Colonic mucosa (tissue), 4 donors: ENCODE measurements at regions not wholly inside any gene's neighbourhood (a gene's known extent, or its start where the extent isn't known, plus 50 kb on each side); places are given as distances from the start of the nearest gene placed in this dataset.
"Not testable (repeated sequence)": the region's sequence is repeated elsewhere in the genome, so short reads cannot be mapped to it uniquely, and the experiment has no call there.

Experiments
- DNase-seq: peaks from one replicate; pipeline ENCODE4 v3.0.0-alpha.2; 2020
- H3K27ac ChIP-seq: fragments of 200-600 bp; one replicate; pipeline ENCODE4 v1.8.0; 2021
- H3K27me3 ChIP-seq: fragments of 200-600 bp; one replicate; pipeline ENCODE4 v1.8.0; 2021
- H3K36me3 ChIP-seq: fragments of 200-600 bp; one replicate; pipeline ENCODE4 v1.8.0; 2021
- H3K4me1 ChIP-seq: fragments of 200-600 bp; one replicate; pipeline ENCODE4 v1.8.0; 2021; ENCODE audit warnings: mild to moderate bottlenecking
- H3K4me3 ChIP-seq: fragments of 200-600 bp; one replicate; pipeline ENCODE4 v1.8.0; 2021
- H3K9ac ChIP-seq, 2 donors: one replicate each; pipeline ENCODE4 v1.7.0; 2013; ENCODE audit warnings: control low read depth in 2 of 2, low read depth in 2 of 2, low read length in 2 of 2
- H3K9me3 ChIP-seq: fragments of 200-600 bp; one replicate; pipeline ENCODE4 v1.8.0; 2021
- CTCF ChIP-seq: fragments of 200-600 bp; IDR thresholded peaks from one replicate; pipeline ENCODE4 v1.8.0; 2022; ENCODE audit warnings: antibody characterized with exemption, mild to moderate bottlenecking
- intact Hi-C: fragments of 100-400 bp; cut with DNase I; formaldehyde crosslinking; loops from one replicate; pipeline ENCODE4 v1.14.1; 2022
- donor health status: healthy.
- donor health status: DM: no; HTN: no; CAD: no.
- donor health status: DM: no; HTN: no; CAD: no.

- intact Hi-C loops, result no loop called here
- no peaks in the 10 kb centered on the region for H3K36me3 ChIP-seq
- TF ChIP-seq CTCF, result no peak
- no peak overlapping the region for H3K4me3 ChIP-seq
- no peak for DNase-seq
- H3K9me3 ChIP-seq, result no peaks in the 10 kb centered on the region
- H3K27ac ChIP-seq, result no peak overlapping the region
- H3K9ac ChIP-seq, result no peak overlapping the region
- H3K27me3 ChIP-seq, result no peaks in the 10 kb centered on the region
- no peaks in the 10 kb centered on the region for H3K4me1 ChIP-seq
These were observed 553.8 kb upstream of the SGO1 start for GRCh38 chr3:20739814-20740213.

- intact Hi-C loops, result no loop called here
- no peak overlapping the region for H3K27ac ChIP-seq
- no peaks in the 10 kb centered on the region for H3K9me3 ChIP-seq
- no peaks in the 10 kb centered on the region for H3K36me3 ChIP-seq
- no peak overlapping the region for H3K4me3 ChIP-seq
- no peak overlapping the region for H3K9ac ChIP-seq
- TF ChIP-seq CTCF, result no peak
- no peaks in the 10 kb centered on the region for H3K27me3 ChIP-seq
- no peak for DNase-seq
- H3K4me1 ChIP-seq, result no peaks in the 10 kb centered on the region
These were observed 550.4 kb upstream of the SGO1 start for GRCh38 chr3:20736287-20736852.

GRCh38 chr3:20729185-20729584, 543.2 kb upstream of the SGO1 start:
- no peak for TF ChIP-seq CTCF
- no peak overlapping the region for H3K9ac ChIP-seq
- H3K27me3 ChIP-seq, result no peaks in the 10 kb centered on the region
- no peaks in the 10 kb centered on the region for H3K36me3 ChIP-seq
- H3K4me1 ChIP-seq, result no peaks in the 10 kb centered on the region
- H3K9me3 ChIP-seq, result no peaks in the 10 kb centered on the region
- no peak for DNase-seq
- intact Hi-C loops, result no loop called here
- H3K4me3 ChIP-seq, result no peak overlapping the region
- H3K27ac ChIP-seq, result no peak overlapping the region

- Histone ChIP-seq H3K36me3 (no peaks in the 10 kb centered on the region), H3K9ac (no peak overlapping the region), H3K4me1 (no peaks in the 10 kb centered on the region), H3K9me3 (no peaks in the 10 kb centered on the region), H3K27me3 (no peaks in the 10 kb centered on the region), H3K4me3 (no peak overlapping the region), H3K27ac (no peak overlapping the region)
- intact Hi-C loops, result no loop called here
- DNase-seq, result no peak
- TF ChIP-seq CTCF, result no peak
These were observed 540.8 kb upstream of the SGO1 start for GRCh38 chr3:20726786-20727185.

GRCh38 chr3:20724241-20724640, 538.2 kb upstream of the SGO1 start:
- Histone ChIP-seq H3K4me1 (no peaks in the 10 kb centered on the region), H3K4me3 (no peak overlapping the region), H3K27ac (no peak overlapping the region), H3K9ac (no peak overlapping the region), H3K27me3 (no peaks in the 10 kb centered on the region), H3K36me3 (no peaks in the 10 kb centered on the region), H3K9me3 (no peaks in the 10 kb centered on the region)
- intact Hi-C loops, result no loop called here
- no peak for TF ChIP-seq CTCF
- DNase-seq, result no peak

- H3K9ac ChIP-seq, H3K4me3 ChIP-seq, H3K36me3 ChIP-seq, DNase-seq, H3K4me1 ChIP-seq, H3K27ac ChIP-seq, intact Hi-C loops, H3K9me3 ChIP-seq, H3K27me3 ChIP-seq: not testable (repeated sequence)
These were observed 530.4 kb upstream of the SGO1 start for GRCh38 chr3:20716425-20716824.
